B cell (primary cell): ENCODE measurements at regions not wholly inside any gene's neighbourhood (a gene's known extent, or its start where the extent isn't known, plus 50 kb on each side); places are given as distances from the start of the nearest gene placed in this dataset.
"Not testable (repeated sequence)": the region's sequence is repeated elsewhere in the genome, so short reads cannot be mapped to it uniquely, and the experiment has no call there.

Source experiments
- ATAC-seq: fragments of 200-7000 bp; cut with Tn5 transposase; one replicate; pipeline ENCODE4 v1.10.0; 2021; ENCODE audit warnings: low read depth, mild to moderate bottlenecking, moderate number of reproducible peaks, moderate library complexity
- CTCF ChIA-PET: fragments of 350-600 bp; sonication (Branson Sonifier 250); formaldehyde crosslinking; loops from one replicate; lab custom pipeline; 2021; ENCODE audit warnings: antibody characterized with exemption, inconsistent platforms; lab: Charles Lee
- POLR2A ChIA-PET: fragments of 350-600 bp; sonication (Branson Sonifier 250); formaldehyde crosslinking; loops from one replicate; lab custom pipeline; 2021; ENCODE audit warnings: antibody characterized with exemption; lab: Charles Lee
- DNase-seq: peaks from one replicate; pipeline ENCODE4 v3.0.0; 2013
- H2AFZ ChIP-seq: 2 replicates; pipeline ENCODE4 v1.6.1; 2012; ENCODE audit warnings: mild to moderate bottlenecking, low read depth, low read length; ENCODE audit not compliant: insufficient read depth, poor library complexity, severe bottlenecking
- H3K27ac ChIP-seq, 2 donors: 1 replicate in 1 of 2; 2 replicates in 1 of 2; pipeline ENCODE4 v1.5.1; 2012 to 2013; ENCODE audit warnings: low read length in 2 of 2, mild to moderate bottlenecking in 2 of 2, moderate library complexity in 1 of 2
- H3K27me3 ChIP-seq, 4 experiments: fragments of 200-600 bp in 1 of 4; sonication (generic) in 1 of 4; replicated peaks in 1 of 4; 1 replicate in 2 of 4; 2 replicates in 2 of 4; pipeline versions ENCODE4 v1.6.1 to v1.7.0; 2013 to 2016; ENCODE audit warnings: low read length in 3 of 4, mild to moderate bottlenecking in 2 of 4, mixed read lengths in 1 of 4, moderate library complexity in 1 of 4; ENCODE audit not compliant: insufficient read depth in 4 of 4, control insufficient read depth in 3 of 4; ENCODE audit errors: control extremely low read depth in 1 of 4
- H3K36me3 ChIP-seq, 2 experiments: replicated peaks in 1 of 2; 1 replicate in 1 of 2; 2 replicates in 1 of 2; pipeline versions ENCODE4 v1.6.1 to v1.7.1; 2013; ENCODE audit warnings: low read length in 1 of 2; ENCODE audit not compliant: insufficient read depth in 2 of 2, control insufficient read depth in 1 of 2; ENCODE audit errors: control extremely low read depth in 1 of 2, extremely low read depth in 1 of 2
- H3K4me1 ChIP-seq, 2 donors: fragments of 200-600 bp in 1 of 2; sonication (generic) in 1 of 2; 1 replicate in 1 of 2; 2 replicates in 1 of 2; pipeline versions ENCODE4 v1.5.1 to v1.6.1; 2013 to 2017; ENCODE audit warnings: low read length in 2 of 2; ENCODE audit not compliant: control insufficient read depth in 2 of 2, insufficient read depth in 2 of 2
- H3K4me2 ChIP-seq: replicated peaks from 2 replicates; pipeline ENCODE3; 2012; ENCODE audit warnings: mild to moderate bottlenecking, low read depth, low read length; ENCODE audit not compliant: poor library complexity, severe bottlenecking
- H3K4me3 ChIP-seq, 5 experiments: fragments of 200-600 bp in 1 of 5; sonication (generic) in 1 of 5; 1 replicate in 3 of 5; 2 replicates in 2 of 5; pipeline versions ENCODE4 v1.5.1 to v1.7.0; 2011 to 2016; ENCODE audit warnings: low read length in 4 of 5, mild to moderate bottlenecking in 4 of 5, low read depth in 2 of 5, control low read depth in 1 of 5, moderate library complexity in 1 of 5; ENCODE audit not compliant: insufficient read depth in 1 of 5; ENCODE audit errors: control extremely low read depth in 1 of 5, extremely low read depth in 1 of 5
- H3K79me2 ChIP-seq: fragments of 200-600 bp; sonication (generic); one replicate; pipeline ENCODE4 v1.6.0; 2016; ENCODE audit warnings: low read length; ENCODE audit not compliant: control insufficient read depth, insufficient read depth
- H3K9ac ChIP-seq: fragments of 200-600 bp; sonication (generic); 2 replicates; pipeline ENCODE4 v1.6.1; 2017; ENCODE audit warnings: mild to moderate bottlenecking, low read length, moderate library complexity
- H3K9me3 ChIP-seq, 3 donors: one replicate each; pipeline versions ENCODE4 v1.6.1 to v1.7.1; 2013; ENCODE audit warnings: low read length in 2 of 3; ENCODE audit not compliant: control insufficient read depth in 2 of 3, insufficient read depth in 1 of 3; ENCODE audit errors: control extremely low read depth in 1 of 3
- H4K20me1 ChIP-seq: 2 replicates; pipeline ENCODE4 v1.6.0; 2012; ENCODE audit warnings: mild to moderate bottlenecking, low read length; ENCODE audit not compliant: insufficient read depth, control insufficient read depth, poor library complexity, severe bottlenecking
- H3K27ac Mint-ChIP-seq: one replicate; pipeline ENCODE4 v1.8.0; 2021; ENCODE audit warnings: mixed read lengths
- H3K27me3 Mint-ChIP-seq: one replicate; pipeline ENCODE4 v1.8.0; 2021; ENCODE audit warnings: mixed read lengths
- H3K4me1 Mint-ChIP-seq: one replicate; pipeline ENCODE4 v1.8.0; 2021; ENCODE audit warnings: mixed read lengths
- H3K4me3 Mint-ChIP-seq: one replicate; pipeline ENCODE4 v1.8.0; 2021; ENCODE audit warnings: mixed read lengths
- H3K9me3 Mint-ChIP-seq: one replicate; pipeline ENCODE4 v1.8.0; 2022; ENCODE audit warnings: mixed read lengths; ENCODE audit not compliant: insufficient read depth
- EZH2 ChIP-seq: IDR thresholded peaks from 2 replicates; pipeline ENCODE4 v1.6.1; 2012; ENCODE audit warnings: borderline replicate concordance, low read depth, mild to moderate bottlenecking, moderate library complexity, low read length; ENCODE audit not compliant: insufficient read depth, poor library complexity, severe bottlenecking
- WGBS: methylation state at CpG from one replicate; pipeline ENCODE4 v1.1.5; 2013; ENCODE audit warnings: missing lambda C conversion rate; ENCODE audit not compliant: insufficient coverage; 5-methylcytosine and 5-hydroxymethylcytosine counted together
- intact Hi-C: fragments of 100-400 bp; cut with micrococcal nuclease; formaldehyde crosslinking; loops from one replicate; pipeline ENCODE4 v1.10.0; 2022
- TF ChIP-seq, protein P1 (sequence below): fragments of 200-600 bp; IDR thresholded peaks from one replicate; pipeline ENCODE4 v1.8.0; 2022; ENCODE audit warnings: antibody characterized with exemption, mild to moderate bottlenecking

- no peaks in the 10 kb centered on the region for H3K9me3 ChIP-seq
- ChIA-PET POLR2A (no interaction called here), CTCF (no interaction called here)
- no peak overlapping the region for H3K4me3 Mint-ChIP-seq
- intact Hi-C loops: no loop called here
- no peak for ATAC-seq
- no peak overlapping the region for H3K27ac Mint-ChIP-seq
- WGBS: 73% methylated on average over 3 of the region's 5 CpGs
- no peaks in the 10 kb centered on the region for H3K36me3 ChIP-seq
- no peak overlapping the region for H2AFZ ChIP-seq
- H3K9ac ChIP-seq: no peak overlapping the region
- no peaks in the 10 kb centered on the region for H3K4me1 ChIP-seq
- no peak overlapping the region for H3K4me3 ChIP-seq
- H3K27ac ChIP-seq: no peak overlapping the region
- H3K79me2 ChIP-seq: no peaks in the 10 kb centered on the region
- H4K20me1 ChIP-seq: no peaks in the 10 kb centered on the region
- no peaks in the 10 kb centered on the region for H3K9me3 Mint-ChIP-seq
- peaks cover 0 to 4% (median 1%) of the 10 kb centered on the region in 4 experiments for H3K27me3 ChIP-seq
- DNase-seq: no peak
- no peaks in the 10 kb centered on the region for H3K4me1 Mint-ChIP-seq
- no peak overlapping the region for H3K4me2 ChIP-seq
- no peak for TF ChIP-seq EZH2
- TF ChIP-seq, protein P1, sequence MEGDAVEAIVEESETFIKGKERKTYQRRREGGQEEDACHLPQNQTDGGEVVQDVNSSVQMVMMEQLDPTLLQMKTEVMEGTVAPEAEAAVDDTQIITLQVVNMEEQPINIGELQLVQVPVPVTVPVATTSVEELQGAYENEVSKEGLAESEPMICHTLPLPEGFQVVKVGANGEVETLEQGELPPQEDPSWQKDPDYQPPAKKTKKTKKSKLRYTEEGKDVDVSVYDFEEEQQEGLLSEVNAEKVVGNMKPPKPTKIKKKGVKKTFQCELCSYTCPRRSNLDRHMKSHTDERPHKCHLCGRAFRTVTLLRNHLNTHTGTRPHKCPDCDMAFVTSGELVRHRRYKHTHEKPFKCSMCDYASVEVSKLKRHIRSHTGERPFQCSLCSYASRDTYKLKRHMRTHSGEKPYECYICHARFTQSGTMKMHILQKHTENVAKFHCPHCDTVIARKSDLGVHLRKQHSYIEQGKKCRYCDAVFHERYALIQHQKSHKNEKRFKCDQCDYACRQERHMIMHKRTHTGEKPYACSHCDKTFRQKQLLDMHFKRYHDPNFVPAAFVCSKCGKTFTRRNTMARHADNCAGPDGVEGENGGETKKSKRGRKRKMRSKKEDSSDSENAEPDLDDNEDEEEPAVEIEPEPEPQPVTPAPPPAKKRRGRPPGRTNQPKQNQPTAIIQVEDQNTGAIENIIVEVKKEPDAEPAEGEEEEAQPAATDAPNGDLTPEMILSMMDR: no peak
- peaks cover 22% of the 10 kb centered on the region for H3K27me3 Mint-ChIP-seq
These were observed 167.6 kb downstream of the UNC5CL start for GRCh38 chr6:40871424-40871823.

GRCh38 chr6:40868089-40868865 is 170.7 kb downstream of the UNC5CL start:
- ATAC-seq, H3K27me3 ChIP-seq, H3K4me3 ChIP-seq, H3K4me2 ChIP-seq, H3K9me3 ChIP-seq, H4K20me1 ChIP-seq, H3K4me1 Mint-ChIP-seq, H3K27ac ChIP-seq, H3K4me3 Mint-ChIP-seq, H3K9ac ChIP-seq, H3K4me1 ChIP-seq, H2AFZ ChIP-seq, H3K79me2 ChIP-seq, POLR2A ChIA-PET, H3K36me3 ChIP-seq, intact Hi-C loops, DNase-seq, H3K9me3 Mint-ChIP-seq, H3K27ac Mint-ChIP-seq: not testable (repeated sequence)
- WGBS: 82% methylated on average over 14 of the region's 14 CpGs
- peaks cover 10% of the 10 kb centered on the region for H3K27me3 Mint-ChIP-seq
- CTCF ChIA-PET: interaction anchor here (1.1 kb wide), 1 partner anchor 1506 kb away, joined by 3 read pairs; no protein-coding TSS in a partner anchor

DNA sequence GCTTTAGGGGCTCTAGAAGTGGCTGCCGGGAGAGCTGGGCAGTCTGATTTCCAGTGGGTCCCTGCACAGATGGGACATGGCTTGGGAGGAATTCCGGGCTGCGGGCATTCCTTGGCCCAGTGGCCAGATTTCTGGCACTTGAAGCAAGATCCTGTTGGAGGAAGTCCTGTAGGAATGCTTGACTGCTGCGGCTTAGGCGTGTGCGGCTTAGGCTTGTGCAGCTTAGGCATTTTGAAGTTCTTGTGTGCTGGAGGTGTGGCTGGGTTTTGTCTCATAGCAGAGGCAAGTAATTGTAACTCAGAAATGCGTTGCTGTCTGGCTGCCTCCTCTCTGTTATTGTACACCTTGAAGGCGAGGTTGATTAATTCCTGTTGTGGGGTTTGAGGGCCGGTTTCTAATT is 171.5 kb downstream of the UNC5CL start:
- DNase-seq, H3K4me1 ChIP-seq, H3K27me3 Mint-ChIP-seq, H3K79me2 ChIP-seq, H3K4me2 ChIP-seq, H3K27ac Mint-ChIP-seq, H3K4me1 Mint-ChIP-seq, H3K9me3 ChIP-seq, H3K27me3 ChIP-seq, H3K4me3 Mint-ChIP-seq, H2AFZ ChIP-seq, H3K36me3 ChIP-seq, POLR2A ChIA-PET, H3K9me3 Mint-ChIP-seq, H3K27ac ChIP-seq, H3K4me3 ChIP-seq, H3K9ac ChIP-seq, ATAC-seq, intact Hi-C loops, H4K20me1 ChIP-seq: not testable (repeated sequence)
- 87% methylated on average over 9 of the region's 9 CpGs for WGBS
- CTCF ChIA-PET: interaction anchor here (1.1 kb wide), 1 partner anchor 1505 kb away, joined by 3 read pairs; no protein-coding TSS in a partner anchor
